ENCODE measurements at regions not wholly inside any gene's neighbourhood (a gene's known extent, or its start where the extent isn't known, plus 50 kb on each side); places are given as distances from the start of the nearest gene placed in this dataset.
A peak's percentile ranks its signal among the peaks of the same experiment; 100 is the strongest.

DNA sequence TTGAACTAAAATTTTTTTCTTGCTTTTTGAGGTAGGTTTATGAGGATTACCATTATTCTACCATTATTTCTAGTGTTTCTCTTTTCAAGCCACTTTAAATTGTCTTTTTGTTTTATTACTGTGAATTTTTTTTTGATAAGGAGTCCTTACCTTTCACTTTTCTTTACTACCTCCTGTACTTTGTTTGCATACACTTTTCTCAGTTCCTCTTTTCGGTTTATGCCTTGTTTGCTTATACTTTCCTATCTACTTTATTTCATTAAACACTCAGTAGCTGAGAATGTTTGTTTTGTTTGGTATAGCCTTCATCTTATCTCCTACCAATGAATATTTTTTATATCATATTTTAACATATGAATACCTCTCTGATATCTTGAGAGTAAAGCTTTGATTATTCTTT lies 147.9 kb downstream of the TFAP2B start (continued):
- TF ChIP-seq, protein P1, sequence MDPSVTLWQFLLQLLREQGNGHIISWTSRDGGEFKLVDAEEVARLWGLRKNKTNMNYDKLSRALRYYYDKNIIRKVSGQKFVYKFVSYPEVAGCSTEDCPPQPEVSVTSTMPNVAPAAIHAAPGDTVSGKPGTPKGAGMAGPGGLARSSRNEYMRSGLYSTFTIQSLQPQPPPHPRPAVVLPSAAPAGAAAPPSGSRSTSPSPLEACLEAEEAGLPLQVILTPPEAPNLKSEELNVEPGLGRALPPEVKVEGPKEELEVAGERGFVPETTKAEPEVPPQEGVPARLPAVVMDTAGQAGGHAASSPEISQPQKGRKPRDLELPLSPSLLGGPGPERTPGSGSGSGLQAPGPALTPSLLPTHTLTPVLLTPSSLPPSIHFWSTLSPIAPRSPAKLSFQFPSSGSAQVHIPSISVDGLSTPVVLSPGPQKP (IDR thresholded peaks at IDR 0.05; ENCODE audit: low read depth, low read length) = no peak
- peak; percentile 13 to 78; a peak in 2 of 4 replicates for TF ChIP-seq EP300 (IDR thresholded peaks at IDR 0.05; ENCODE audit: borderline replicate concordance in 1 of 2, control insufficient read depth in 1 of 2, low read depth in 2 of 2, low read length in 2 of 2)

DNA sequence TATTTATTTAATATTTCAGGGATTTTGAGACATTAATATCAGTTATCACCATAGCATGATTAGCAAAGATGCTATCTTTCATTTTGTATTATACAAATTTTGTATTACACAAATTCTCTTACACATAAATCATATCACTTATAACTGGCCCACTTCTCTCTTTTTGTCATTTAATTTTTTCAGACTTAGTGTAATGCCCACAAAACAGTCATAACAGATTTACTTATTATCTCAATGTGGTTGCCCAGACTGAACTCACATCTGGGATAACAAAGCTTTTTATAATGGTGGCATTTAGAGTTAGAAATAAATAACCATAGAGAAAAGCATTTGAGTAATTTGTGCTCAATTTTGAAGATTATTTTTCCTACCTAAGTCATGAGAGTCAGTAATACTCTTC lies 148.3 kb downstream of the TFAP2B start:
- FAIRE-seq (no peak), ATAC-seq (peak; percentile 81), DNase-seq (ENCODE audit: low read depth, low spot score) (no peak)
- Histone ChIP-seq H3K4me1 (ENCODE audit: control insufficient read depth, insufficient read depth, low read length) (peaks cover 4% of the 10 kb centered on the region; the same call in 1 of the 2 replicates), H3K27ac (ENCODE audit: control insufficient read depth, insufficient read depth) (no peak overlapping the region), H3K9me3 (replicated peaks; ENCODE audit: control insufficient read depth, insufficient read depth, low read length) (no peaks in the 10 kb centered on the region), H2AFZ (ENCODE audit: control insufficient read depth, low read depth, low read length) (no peak overlapping the region), H3K27me3 (replicated peaks in 1 of 2; ENCODE audit: control insufficient read depth in 2 of 2, insufficient read depth in 2 of 2, low read length in 1 of 2) (no peaks in the 10 kb centered on the region), H3K4me2 (ENCODE audit: control insufficient read depth, insufficient read depth) (no peak overlapping the region), H4K20me1 (ENCODE audit: control insufficient read depth, insufficient read depth) (no peaks in the 10 kb centered on the region), H3K36me3 (ENCODE audit: control insufficient read depth in 2 of 2, insufficient read depth in 2 of 2, low read length in 1 of 2) (no peaks in the 10 kb centered on the region), H3K9ac (ENCODE audit: control insufficient read depth, insufficient read depth, low read length) (no peak overlapping the region), H3K79me2 (ENCODE audit: control insufficient read depth, insufficient read depth, low read length) (no peaks in the 10 kb centered on the region), H3K4me3 (no peak overlapping the region)
- ChIA-PET RAD21 (ENCODE audit: unreplicated experiment) (no interaction called here), SMC1A (ENCODE audit: uncharacterized antibody, unreplicated experiment) (no interaction called here), CTCF (no interaction called here), POLR2A (no interaction called here)
- no TSS peak for BruUV-seq (replicated peaks)
- intact Hi-C loops (cut with micrococcal nuclease; ENCODE audit: unreplicated experiment) = loop anchor here (2.0 to 10.0 kb wide), 2 partner anchors 14 to 488 kb away; no protein-coding TSS in a partner anchor
- in situ Hi-C loops (cut with MboI) = no loop called here
- TF ChIP-seq ZNF217 (IDR thresholded peaks at IDR 0.05) (no peak), BMI1 (IDR thresholded peaks at IDR 0.05; ENCODE audit: borderline replicate concordance) (peak; percentile 29; the same call in 1 of the 2 replicates), DPF2 (IDR thresholded peaks at IDR 0.05) (0 out of 2 replicates have a peak, but pooled peaks have one; percentile 46), MXI1 (IDR thresholded peaks at IDR 0.05; ENCODE audit: low read depth, low read length) (no peak), RB1 (IDR thresholded peaks at IDR 0.05; ENCODE audit: borderline replicate concordance) (no peak), YBX1 (IDR thresholded peaks at IDR 0.05) (no peak), RUNX3 (IDR thresholded peaks at IDR 0.05; ENCODE audit: low read length) (peak; percentile 86), EP300 (IDR thresholded peaks at IDR 0.05; ENCODE audit: borderline replicate concordance in 1 of 2, control insufficient read depth in 1 of 2, low read depth in 2 of 2, low read length in 2 of 2) (peak in 1 of 2 experiments; percentile 29; a peak in 2 of 4 replicates), JUND (IDR thresholded peaks at IDR 0.05; ENCODE audit: low read depth, low read length) (no peak), MTA2 (IDR thresholded peaks at IDR 0.05; ENCODE audit: low read depth) (peak; percentile 94), SPI1 (IDR thresholded peaks at IDR 0.05; ENCODE audit: borderline replicate concordance, insufficient read depth, low read depth, low read length) (peak; percentile 32; the same call in 1 of the 2 replicates), POLR2AphosphoS2 (IDR thresholded peaks at IDR 0.05; ENCODE audit: low read depth, low read length) (no peak), NR2C2 (IDR thresholded peaks at IDR 0.05; ENCODE audit: borderline replicate concordance, control insufficient read depth, insufficient read length, low read depth) (no peak), CHD1 (IDR thresholded peaks at IDR 0.05; ENCODE audit: low read depth, low read length) (no peak), IRF3 (IDR thresholded peaks at IDR 0.05) (no peak), JUNB (IDR thresholded peaks at IDR 0.05) (peak; percentile 92)
- TF ChIP-seq, protein P2, sequence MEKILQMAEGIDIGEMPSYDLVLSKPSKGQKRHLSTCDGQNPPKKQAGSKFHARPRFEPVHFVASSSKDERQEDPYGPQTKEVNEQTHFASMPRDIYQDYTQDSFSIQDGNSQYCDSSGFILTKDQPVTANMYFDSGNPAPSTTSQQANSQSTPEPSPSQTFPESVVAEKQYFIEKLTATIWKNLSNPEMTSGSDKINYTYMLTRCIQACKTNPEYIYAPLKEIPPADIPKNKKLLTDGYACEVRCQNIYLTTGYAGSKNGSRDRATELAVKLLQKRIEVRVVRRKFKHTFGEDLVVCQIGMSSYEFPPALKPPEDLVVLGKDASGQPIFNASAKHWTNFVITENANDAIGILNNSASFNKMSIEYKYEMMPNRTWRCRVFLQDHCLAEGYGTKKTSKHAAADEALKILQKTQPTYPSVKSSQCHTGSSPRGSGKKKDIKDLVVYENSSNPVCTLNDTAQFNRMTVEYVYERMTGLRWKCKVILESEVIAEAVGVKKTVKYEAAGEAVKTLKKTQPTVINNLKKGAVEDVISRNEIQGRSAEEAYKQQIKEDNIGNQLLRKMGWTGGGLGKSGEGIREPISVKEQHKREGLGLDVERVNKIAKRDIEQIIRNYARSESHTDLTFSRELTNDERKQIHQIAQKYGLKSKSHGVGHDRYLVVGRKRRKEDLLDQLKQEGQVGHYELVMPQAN (conservative IDR thresholded peaks at IDR 0.05) = no peak
- TF ChIP-seq, protein P3, sequence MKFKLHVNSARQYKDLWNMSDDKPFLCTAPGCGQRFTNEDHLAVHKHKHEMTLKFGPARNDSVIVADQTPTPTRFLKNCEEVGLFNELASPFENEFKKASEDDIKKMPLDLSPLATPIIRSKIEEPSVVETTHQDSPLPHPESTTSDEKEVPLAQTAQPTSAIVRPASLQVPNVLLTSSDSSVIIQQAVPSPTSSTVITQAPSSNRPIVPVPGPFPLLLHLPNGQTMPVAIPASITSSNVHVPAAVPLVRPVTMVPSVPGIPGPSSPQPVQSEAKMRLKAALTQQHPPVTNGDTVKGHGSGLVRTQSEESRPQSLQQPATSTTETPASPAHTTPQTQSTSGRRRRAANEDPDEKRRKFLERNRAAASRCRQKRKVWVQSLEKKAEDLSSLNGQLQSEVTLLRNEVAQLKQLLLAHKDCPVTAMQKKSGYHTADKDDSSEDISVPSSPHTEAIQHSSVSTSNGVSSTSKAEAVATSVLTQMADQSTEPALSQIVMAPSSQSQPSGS (IDR thresholded peaks at IDR 0.05; ENCODE audit: low read length) = peak; percentile 54; the same call in 1 of the 2 replicates

All from GM12878 (cell line).